Gastrocnemius medialis (tissue), 4 donors: ENCODE measurements at regions not wholly inside any gene's neighbourhood (a gene's known extent, or its start where the extent isn't known, plus 50 kb on each side); places are given as distances from the start of the nearest gene placed in this dataset.

Experiments
- CTCF ChIP-seq, 5 experiments: fragments of 450-650 bp in 3 of 5; fragments of 200-600 bp in 2 of 5; sonication (generic) in 2 of 5; IDR thresholded peaks in 4 of 5; conservative IDR thresholded peaks in 1 of 5; 1 replicate in 4 of 5; 2 replicates in 1 of 5; pipeline ENCODE4 v1.5.1; 2016 to 2019; ENCODE audit warnings: antibody characterized with exemption in 5 of 5, mild to moderate bottlenecking in 3 of 5, moderate library complexity in 3 of 5
- POLR2A ChIP-seq, 2 donors: fragments of 450-650 bp; IDR thresholded peaks; one replicate each; pipeline ENCODE4 v1.6.1; 2017; ENCODE audit warnings: antibody characterized with exemption in 2 of 2, mild to moderate bottlenecking in 2 of 2, moderate library complexity in 2 of 2

GRCh38 chr3:193833592-193833991 is 240.6 kb downstream of the OPA1 start:
- TF ChIP-seq CTCF (IDR thresholded peaks at IDR 0.05 in 4 of 5, conservative IDR thresholded peaks at IDR 0.05 in 1 of 5) (no peak), POLR2A (IDR thresholded peaks at IDR 0.05) (no peak)
